ENCODE measurements at regions not wholly inside any gene's neighbourhood (a gene's known extent, or its start where the extent isn't known, plus 50 kb on each side); places are given as distances from the start of the nearest gene placed in this dataset.

DNA sequence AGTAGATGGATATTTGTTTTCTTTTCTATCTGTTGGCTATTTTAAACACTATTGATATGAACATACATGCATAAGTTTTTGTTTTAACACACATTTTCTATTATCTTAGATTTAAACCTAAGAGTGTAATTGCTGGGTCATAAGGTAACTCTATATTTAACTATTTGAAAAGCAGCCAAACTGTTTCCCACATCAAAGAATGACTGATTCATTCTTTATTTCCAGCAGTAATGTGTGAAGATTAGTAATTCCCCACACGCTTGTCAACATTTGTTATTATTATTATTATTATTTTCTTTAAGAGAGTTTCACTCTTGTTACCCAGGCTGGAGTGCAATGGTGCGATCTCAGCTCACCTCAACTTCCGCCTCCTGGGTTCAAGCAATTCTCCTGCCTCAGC is 1495.8 kb downstream of the EFNA5 start:
- intact Hi-C loops (cut with micrococcal nuclease): no loop called here
- peaks cover 0 to 16% of the 10 kb centered on the region in 2 experiments; a peak in 2 of 4 replicates for H3K4me1 ChIP-seq (ENCODE audit: control insufficient read depth in 1 of 2, insufficient read depth in 2 of 2, low read length in 2 of 2)
- no peak overlapping the region for H3K27ac ChIP-seq (ENCODE audit: low read depth, low read length)
- RAD21 ChIA-PET (ENCODE audit: low non-redundant PET in 1 of 2, low total read pairs in 2 of 2, uncharacterized antibody in 2 of 2, unreplicated experiment in 2 of 2): no interaction called here
- no TSS peak for BruUV-seq (replicated peaks)
- H3K9ac ChIP-seq (ENCODE audit: low read length): no peak overlapping the region
- CTCF ChIA-PET: no interaction called here
- no peaks in the 10 kb centered on the region for H3K9me3 ChIP-seq (ENCODE audit: control insufficient read depth in 1 of 2, insufficient read depth in 1 of 2, low read depth in 1 of 2, low read length in 2 of 2)
- ATAC-seq (no peak), DNase-seq (ENCODE audit: low read depth, low spot score) (no peak)
- no peaks in the 10 kb centered on the region for H4K20me1 ChIP-seq (ENCODE audit: insufficient read depth)
- H3K4me3 ChIP-seq (replicated peaks in 1 of 2; ENCODE audit: low read depth in 1 of 2, low read length in 2 of 2): no peak overlapping the region
- no peaks in the 10 kb centered on the region for H3K79me2 ChIP-seq (ENCODE audit: insufficient read depth, low read length)
- POLR2A ChIA-PET: no interaction called here
- TF ChIP-seq SIN3A (IDR thresholded peaks at IDR 0.05; ENCODE audit: low read depth) (no peak), SRF (IDR thresholded peaks at IDR 0.05; ENCODE audit: low read depth) (no peak), FOSL1 (IDR thresholded peaks at IDR 0.05; ENCODE audit: low read depth) (no peak; the same call in 1 of the 2 replicates), TCF7L2 (IDR thresholded peaks at IDR 0.05; ENCODE audit: borderline replicate concordance, extremely low read depth, insufficient read depth, insufficient read length) (no peak), EGR1 (IDR thresholded peaks at IDR 0.05; ENCODE audit: low read depth) (no peak), SP1 (IDR thresholded peaks at IDR 0.05; ENCODE audit: low read depth) (no peak)
- TF ChIP-seq, protein P1, sequence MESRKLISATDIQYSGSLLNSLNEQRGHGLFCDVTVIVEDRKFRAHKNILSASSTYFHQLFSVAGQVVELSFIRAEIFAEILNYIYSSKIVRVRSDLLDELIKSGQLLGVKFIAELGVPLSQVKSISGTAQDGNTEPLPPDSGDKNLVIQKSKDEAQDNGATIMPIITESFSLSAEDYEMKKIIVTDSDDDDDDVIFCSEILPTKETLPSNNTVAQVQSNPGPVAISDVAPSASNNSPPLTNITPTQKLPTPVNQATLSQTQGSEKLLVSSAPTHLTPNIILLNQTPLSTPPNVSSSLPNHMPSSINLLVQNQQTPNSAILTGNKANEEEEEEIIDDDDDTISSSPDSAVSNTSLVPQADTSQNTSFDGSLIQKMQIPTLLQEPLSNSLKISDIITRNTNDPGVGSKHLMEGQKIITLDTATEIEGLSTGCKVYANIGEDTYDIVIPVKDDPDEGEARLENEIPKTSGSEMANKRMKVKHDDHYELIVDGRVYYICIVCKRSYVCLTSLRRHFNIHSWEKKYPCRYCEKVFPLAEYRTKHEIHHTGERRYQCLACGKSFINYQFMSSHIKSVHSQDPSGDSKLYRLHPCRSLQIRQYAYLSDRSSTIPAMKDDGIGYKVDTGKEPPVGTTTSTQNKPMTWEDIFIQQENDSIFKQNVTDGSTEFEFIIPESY (IDR thresholded peaks at IDR 0.05; ENCODE audit: extremely low read depth, insufficient replicate concordance, low read length): no peak
- no peaks in the 10 kb centered on the region for H3K27me3 ChIP-seq (ENCODE audit: insufficient read depth, low read length)
- H3K36me3 ChIP-seq (ENCODE audit: control insufficient read depth in 1 of 2, insufficient read depth in 2 of 2, low read length in 2 of 2): no peaks in the 10 kb centered on the region
- no peak overlapping the region for H3K4me2 ChIP-seq (ENCODE audit: low read length)
- no peaks in the 10 kb centered on the region for H3K9me2 ChIP-seq (ENCODE audit: insufficient read depth)
- H2AFZ ChIP-seq (ENCODE audit: low read depth, low read length, poor library complexity, severe bottlenecking): no peak overlapping the region

Data from HCT116 (cell line).